ENCODE measurements at regions not wholly inside any gene's neighbourhood (a gene's known extent, or its start where the extent isn't known, plus 50 kb on each side); places are given as distances from the start of the nearest gene placed in this dataset.

- TF ChIP-seq CTCF (IDR thresholded peaks at IDR 0.05; ENCODE audit: low read depth, low read length) (no peak), POLR2A (IDR thresholded peaks at IDR 0.05; ENCODE audit: extremely low read depth, insufficient read length) (no peak)
Observed at GRCh38 chr1:168825820-168826219, 96.8 kb upstream of the DPT start.

All from NB4 (cell line).